ENCODE measurements at regions not wholly inside any gene's neighbourhood (a gene's known extent, or its start where the extent isn't known, plus 50 kb on each side); places are given as distances from the start of the nearest gene placed in this dataset.
"Not testable (repeated sequence)": the region's sequence is repeated elsewhere in the genome, so short reads cannot be mapped to it uniquely, and the experiment has no call there.

DNA sequence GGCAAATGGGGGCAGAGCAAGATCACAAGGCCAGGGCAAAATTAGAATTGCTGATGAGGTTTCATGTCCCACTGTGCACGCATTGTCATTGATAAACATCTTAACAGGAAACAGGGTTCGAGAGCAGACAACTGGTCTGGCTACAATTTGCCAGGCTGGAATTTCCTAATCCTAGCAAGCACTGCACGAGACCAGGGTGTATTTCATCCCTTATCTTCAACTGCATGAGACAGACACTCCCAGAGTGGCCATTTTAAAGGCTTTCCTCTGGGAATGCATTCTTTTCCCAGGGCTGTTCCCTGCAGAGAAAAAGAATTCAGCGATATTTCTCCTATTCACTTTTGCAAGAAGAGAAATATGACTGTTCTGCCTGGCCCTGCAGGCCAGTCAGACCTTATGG, 75.8 kb upstream of the C4orf54 start:
- H3K36me3 Mint-ChIP-seq (ENCODE audit: insufficient read depth); H3K9me3 Mint-ChIP-seq; H3K27ac Mint-ChIP-seq; DNase-seq; H3K4me1 Mint-ChIP-seq (ENCODE audit: low read depth in 2 of 2); ATAC-seq (replicated peaks); H3K4me3 Mint-ChIP-seq: not testable (repeated sequence)
- peaks cover 9 to 32% of the 10 kb centered on the region in 2 donors for H3K27me3 Mint-ChIP-seq

DNA sequence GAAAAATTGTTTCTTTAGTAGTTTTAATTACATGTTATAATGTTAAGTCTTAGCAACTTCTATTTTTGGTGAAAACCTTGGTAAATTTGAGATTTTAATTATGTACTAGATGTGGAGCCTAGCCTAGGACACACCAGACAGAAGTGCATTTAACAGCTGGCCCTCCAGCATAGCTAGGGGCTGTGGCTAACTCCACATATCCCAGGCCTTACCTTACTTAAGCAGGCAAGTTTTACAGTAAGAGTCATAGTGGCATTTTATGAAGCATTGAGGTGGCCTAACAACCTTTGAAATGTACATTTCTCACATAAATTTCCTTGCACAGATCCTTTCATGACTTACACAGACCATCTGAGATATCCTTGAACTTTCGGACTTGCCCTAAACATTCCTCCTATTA, 71.6 kb upstream of the C4orf54 start:
- H3K4me1 Mint-ChIP-seq (ENCODE audit: low read depth in 2 of 2) = no peaks in the 10 kb centered on the region
- no peaks in the 10 kb centered on the region for H3K36me3 Mint-ChIP-seq (ENCODE audit: insufficient read depth)
- no peak overlapping the region for H3K27ac Mint-ChIP-seq
- ATAC-seq (replicated peaks) (no peak), DNase-seq (no peak)
- no peak overlapping the region for H3K4me3 Mint-ChIP-seq
- H3K9me3 Mint-ChIP-seq = no peaks in the 10 kb centered on the region
- H3K27me3 Mint-ChIP-seq = peaks cover 16 to 45% of the 10 kb centered on the region in 2 donors

DNA sequence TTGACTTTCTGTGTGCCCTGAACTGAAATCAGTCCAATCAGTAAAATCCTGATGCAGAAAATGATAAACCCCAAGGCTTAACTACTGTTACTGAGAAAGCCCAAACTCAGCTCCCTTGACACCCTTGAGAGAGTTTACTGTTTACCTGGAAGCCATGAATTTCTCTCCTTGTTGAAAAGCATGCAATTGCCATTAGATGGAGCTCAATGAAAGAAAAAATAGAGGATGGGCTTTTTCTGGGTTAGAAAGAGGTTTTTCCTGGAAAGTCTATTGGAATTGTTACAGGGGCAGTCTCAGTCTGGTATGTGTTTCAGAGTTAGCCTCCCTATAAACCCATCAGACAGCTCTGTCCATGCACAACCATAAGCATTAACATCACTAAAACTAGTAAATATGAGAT, 66.4 kb upstream of the C4orf54 start:
- DNase-seq = no peak
- no peak for ATAC-seq (replicated peaks)
- Mint-ChIP-seq H3K4me1 (ENCODE audit: low read depth in 2 of 2) (no peaks in the 10 kb centered on the region), H3K27ac (no peak overlapping the region), H3K27me3 (peaks cover 15 to 39% of the 10 kb centered on the region in 2 donors), H3K9me3 (no peaks in the 10 kb centered on the region), H3K4me3 (no peak overlapping the region), H3K36me3 (ENCODE audit: insufficient read depth) (no peaks in the 10 kb centered on the region)

DNA sequence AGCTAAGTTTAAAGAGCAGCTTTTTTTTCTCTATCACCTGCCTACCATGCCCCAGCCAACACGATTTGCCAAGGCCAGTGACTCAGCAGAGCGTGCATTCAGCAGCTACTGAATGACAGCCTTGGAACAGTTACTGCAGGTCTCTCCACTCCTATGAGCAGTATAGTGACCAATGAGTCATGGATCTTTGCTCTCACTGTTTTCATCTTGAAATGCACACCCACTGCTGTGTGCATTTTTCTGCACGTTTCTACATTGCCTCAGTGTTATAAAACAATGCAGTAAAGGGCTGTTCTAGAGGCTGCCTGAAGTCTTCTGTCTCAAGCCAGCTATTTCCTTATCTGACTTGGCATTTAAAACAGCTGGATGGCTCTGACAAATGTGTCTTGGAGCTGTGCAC, 66.0 kb upstream of the C4orf54 start:
- H3K4me1 Mint-ChIP-seq (ENCODE audit: low read depth in 2 of 2) = no peaks in the 10 kb centered on the region
- no peaks in the 10 kb centered on the region for H3K36me3 Mint-ChIP-seq (ENCODE audit: insufficient read depth)
- H3K27ac Mint-ChIP-seq = no peak overlapping the region
- peaks cover 15 to 39% of the 10 kb centered on the region in 2 donors for H3K27me3 Mint-ChIP-seq
- no peak overlapping the region for H3K4me3 Mint-ChIP-seq
- no peak for ATAC-seq (replicated peaks)
- no peak for DNase-seq
- H3K9me3 Mint-ChIP-seq = no peaks in the 10 kb centered on the region

DNA sequence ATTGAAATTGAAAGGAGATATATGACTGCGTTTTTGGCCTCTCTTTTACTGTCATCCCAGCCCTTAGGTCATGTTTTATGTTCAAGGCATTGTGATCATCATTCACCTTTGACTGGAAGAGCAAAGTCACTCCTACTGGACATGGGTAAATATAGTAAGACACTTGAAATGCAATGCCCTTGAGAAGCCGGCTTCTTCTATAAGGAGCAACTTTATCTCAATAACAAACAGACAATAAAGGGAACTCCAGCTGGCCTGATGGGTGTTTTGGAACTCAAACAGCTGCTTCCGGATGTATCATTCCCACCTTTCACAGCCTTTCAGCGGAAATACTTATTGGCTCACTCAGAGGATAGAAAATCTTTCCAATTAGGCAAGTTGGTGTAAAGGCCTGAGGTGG, 65.1 kb upstream of the C4orf54 start:
- no peaks in the 10 kb centered on the region for H3K4me1 Mint-ChIP-seq (ENCODE audit: low read depth in 2 of 2)
- peaks cover 15 to 39% of the 10 kb centered on the region in 2 donors for H3K27me3 Mint-ChIP-seq

DNA sequence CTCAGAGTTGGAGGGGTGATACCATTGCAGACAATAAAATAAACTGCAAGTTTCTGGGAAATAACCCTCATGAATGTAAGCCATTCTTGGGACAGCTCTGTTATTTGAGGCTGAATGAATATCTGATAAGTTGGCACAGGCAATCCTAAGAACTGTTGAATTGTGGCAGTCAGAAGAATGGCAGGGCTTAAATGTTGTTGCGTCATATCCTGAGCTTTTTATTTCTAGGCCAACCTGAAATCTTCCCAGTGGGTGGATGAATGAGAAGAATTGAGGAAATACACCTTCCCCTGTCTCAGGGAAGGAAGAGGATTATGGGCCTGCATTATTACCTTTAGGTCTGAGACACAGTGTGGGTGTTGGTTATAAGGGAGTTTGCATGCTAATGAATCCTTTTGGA, 64.4 kb upstream of the C4orf54 start:
- Mint-ChIP-seq H3K27ac (no peak overlapping the region), H3K9me3 (no peaks in the 10 kb centered on the region), H3K27me3 (peaks cover 20 to 45% of the 10 kb centered on the region in 2 donors), H3K4me3 (no peak overlapping the region), H3K4me1 (ENCODE audit: low read depth in 2 of 2) (no peaks in the 10 kb centered on the region), H3K36me3 (ENCODE audit: insufficient read depth) (no peaks in the 10 kb centered on the region)
- no peak for DNase-seq
- no peak for ATAC-seq (replicated peaks)

More for the DNA sequence above, 65.1 kb upstream of the C4orf54 start:
- DNase-seq = no peak
- H3K36me3 Mint-ChIP-seq (ENCODE audit: insufficient read depth) = no peaks in the 10 kb centered on the region
- no peak overlapping the region for H3K27ac Mint-ChIP-seq
- H3K4me3 Mint-ChIP-seq = no peak overlapping the region
- H3K9me3 Mint-ChIP-seq = no peaks in the 10 kb centered on the region
- no peak for ATAC-seq (replicated peaks)

DNA sequence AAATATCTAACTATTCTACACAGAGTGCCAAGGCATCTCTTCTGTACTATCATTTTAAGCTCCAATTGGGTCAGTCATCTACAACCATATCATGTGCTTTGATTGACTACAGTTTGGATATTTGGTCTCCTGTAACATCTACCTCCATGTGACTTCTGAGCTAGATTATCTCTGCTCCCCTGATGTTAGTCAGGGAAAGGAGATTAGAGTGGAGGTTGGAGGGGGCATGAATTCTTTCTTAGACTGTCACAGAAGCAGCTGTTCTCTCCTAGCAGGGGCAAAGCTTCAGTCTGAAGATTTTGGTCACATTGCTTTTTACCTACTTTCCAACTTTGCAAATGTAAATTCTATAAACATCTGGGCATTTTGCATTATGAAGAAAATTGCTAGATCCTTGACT, 62.6 kb upstream of the C4orf54 start:
- Mint-ChIP-seq H3K27me3 (peaks cover 21 to 46% of the 10 kb centered on the region in 2 donors), H3K36me3 (ENCODE audit: insufficient read depth) (no peaks in the 10 kb centered on the region), H3K4me3 (no peak overlapping the region), H3K4me1 (ENCODE audit: low read depth in 2 of 2) (no peaks in the 10 kb centered on the region), H3K27ac (no peak overlapping the region), H3K9me3 (no peaks in the 10 kb centered on the region)
- ATAC-seq (replicated peaks) (no peak), DNase-seq (no peak)

DNA sequence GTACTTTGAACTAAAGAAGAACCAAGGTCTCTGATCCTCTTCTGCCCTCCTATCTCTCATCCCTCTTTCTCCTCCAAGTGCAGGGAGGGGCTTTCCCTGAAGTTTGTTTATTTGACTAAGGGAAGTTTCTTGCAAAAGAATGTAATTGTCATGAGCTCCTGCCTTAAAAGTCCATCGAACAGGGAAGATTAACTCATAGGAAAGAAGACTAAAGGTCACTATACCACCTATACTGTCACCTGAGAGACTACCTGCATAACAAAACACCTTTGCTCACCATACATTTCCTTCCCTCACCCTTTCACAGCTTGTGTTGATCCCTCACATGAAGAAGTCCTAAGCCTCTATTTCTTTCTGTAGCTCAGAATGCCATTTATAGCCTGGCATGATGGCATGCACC, 59.4 kb upstream of the C4orf54 start:
- DNase-seq = no peak
- Mint-ChIP-seq H3K36me3 (ENCODE audit: insufficient read depth) (no peaks in the 10 kb centered on the region), H3K27me3 (peaks cover 32 to 63% of the 10 kb centered on the region in 2 donors), H3K4me1 (ENCODE audit: low read depth in 2 of 2) (no peaks in the 10 kb centered on the region), H3K27ac (no peak overlapping the region), H3K4me3 (no peak overlapping the region), H3K9me3 (no peaks in the 10 kb centered on the region)
- ATAC-seq (replicated peaks) = no peak

DNA sequence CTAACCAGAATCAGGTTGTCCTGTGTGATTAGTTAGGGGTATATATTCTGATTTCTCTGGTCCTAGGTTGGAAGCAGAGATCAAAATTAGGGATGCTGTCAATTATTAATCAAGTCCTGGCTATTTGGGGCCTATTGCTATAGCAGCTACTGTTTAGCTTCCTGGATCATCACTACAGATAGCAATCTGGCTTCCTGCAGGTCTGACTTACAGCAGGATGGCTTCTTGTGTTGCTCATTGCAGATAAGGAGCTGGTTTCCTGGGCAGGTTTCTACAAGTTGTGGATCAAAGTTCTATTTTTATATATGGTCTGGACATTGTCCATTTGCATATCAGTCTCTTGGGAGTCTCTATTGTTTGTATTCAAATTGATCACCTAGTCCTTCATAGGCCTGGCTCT, 57.7 kb upstream of the C4orf54 start:
- ATAC-seq (replicated peaks) = no peak
- no peaks in the 10 kb centered on the region for H3K9me3 Mint-ChIP-seq

DNA sequence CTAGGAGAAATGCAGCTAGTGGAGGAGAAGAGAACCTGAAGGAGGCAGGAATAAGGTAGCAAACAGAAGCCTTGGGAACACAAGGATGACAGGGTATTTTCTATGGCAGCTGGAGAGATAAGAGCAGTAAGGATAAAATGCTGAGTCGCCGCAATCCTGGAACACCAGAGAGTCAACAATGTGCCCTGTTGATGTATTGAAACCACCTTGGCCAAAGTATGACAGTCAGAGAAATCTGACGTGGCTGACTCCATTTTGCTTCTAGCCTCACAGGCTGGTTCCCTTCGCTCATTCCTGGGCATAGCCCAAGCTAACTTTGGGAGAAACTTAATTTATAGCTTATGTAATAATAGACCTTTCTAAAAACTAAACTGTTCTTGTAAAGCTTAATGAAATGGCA, 56.6 kb upstream of the C4orf54 start:
- ATAC-seq (replicated peaks) (no peak), DNase-seq (no peak)
- H3K4me3 Mint-ChIP-seq = no peak overlapping the region
- no peak overlapping the region for H3K27ac Mint-ChIP-seq
- no peaks in the 10 kb centered on the region for H3K9me3 Mint-ChIP-seq
- no peaks in the 10 kb centered on the region for H3K36me3 Mint-ChIP-seq (ENCODE audit: insufficient read depth)
- H3K4me1 Mint-ChIP-seq (ENCODE audit: low read depth in 2 of 2) = no peaks in the 10 kb centered on the region
- peaks cover 28 to 46% of the 10 kb centered on the region in 2 donors for H3K27me3 Mint-ChIP-seq

More for the DNA sequence above, 57.7 kb upstream of the C4orf54 start:
- H3K4me1 Mint-ChIP-seq (ENCODE audit: low read depth in 2 of 2) = no peaks in the 10 kb centered on the region
- no peaks in the 10 kb centered on the region for H3K36me3 Mint-ChIP-seq (ENCODE audit: insufficient read depth)
- no peak for DNase-seq
- no peak overlapping the region for H3K27ac Mint-ChIP-seq
- H3K27me3 Mint-ChIP-seq = peaks cover 37 to 57% of the 10 kb centered on the region in 2 donors
- no peak overlapping the region for H3K4me3 Mint-ChIP-seq

DNA sequence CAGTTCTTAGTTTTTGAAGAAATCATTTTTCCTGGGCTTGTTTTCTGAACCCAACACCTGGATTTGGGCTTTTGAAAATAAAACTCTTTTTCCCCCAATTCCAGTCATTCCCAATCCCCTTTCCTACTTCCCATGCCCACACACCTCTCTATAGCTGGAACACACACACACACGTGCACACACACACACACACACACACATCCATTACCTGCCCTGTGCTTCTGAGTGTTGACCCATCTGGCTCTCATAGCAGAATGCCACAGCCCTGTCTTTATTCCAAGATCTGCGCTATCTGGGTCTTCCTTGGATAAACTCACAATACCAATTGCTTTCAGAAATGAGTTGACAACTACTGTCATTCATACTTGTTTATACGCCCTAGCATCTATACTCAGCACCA, 54.9 kb upstream of the C4orf54 start:
- no peak for DNase-seq
- H3K27ac Mint-ChIP-seq = no peak overlapping the region
- no peaks in the 10 kb centered on the region for H3K36me3 Mint-ChIP-seq (ENCODE audit: insufficient read depth)
- H3K9me3 Mint-ChIP-seq = no peaks in the 10 kb centered on the region
- no peak overlapping the region for H3K4me3 Mint-ChIP-seq
- no peaks in the 10 kb centered on the region for H3K4me1 Mint-ChIP-seq (ENCODE audit: low read depth in 2 of 2)
- no peak for ATAC-seq (replicated peaks)
- peaks cover 28 to 45% of the 10 kb centered on the region in 2 donors for H3K27me3 Mint-ChIP-seq

DNA sequence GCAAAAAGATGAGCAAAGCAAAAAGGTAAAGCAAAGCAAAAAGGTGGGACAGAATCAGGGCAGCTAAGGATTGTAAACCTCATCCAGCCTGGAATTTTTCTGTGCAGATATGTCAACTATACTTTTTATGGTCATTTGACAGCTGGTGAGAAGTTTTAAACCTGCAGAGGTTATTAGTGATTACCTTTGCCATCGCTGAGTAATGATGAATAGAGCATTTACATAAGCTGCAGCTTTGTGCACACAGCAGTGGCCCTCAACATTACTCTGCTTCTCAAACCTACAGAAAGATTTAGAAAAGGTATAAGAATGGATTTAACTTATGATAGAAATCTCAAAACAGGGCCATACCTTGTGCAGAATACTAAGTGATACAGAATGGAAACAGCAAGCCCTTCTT, 54.5 kb upstream of the C4orf54 start:
- Mint-ChIP-seq H3K4me3 (no peak overlapping the region), H3K9me3 (no peaks in the 10 kb centered on the region)

DNA sequence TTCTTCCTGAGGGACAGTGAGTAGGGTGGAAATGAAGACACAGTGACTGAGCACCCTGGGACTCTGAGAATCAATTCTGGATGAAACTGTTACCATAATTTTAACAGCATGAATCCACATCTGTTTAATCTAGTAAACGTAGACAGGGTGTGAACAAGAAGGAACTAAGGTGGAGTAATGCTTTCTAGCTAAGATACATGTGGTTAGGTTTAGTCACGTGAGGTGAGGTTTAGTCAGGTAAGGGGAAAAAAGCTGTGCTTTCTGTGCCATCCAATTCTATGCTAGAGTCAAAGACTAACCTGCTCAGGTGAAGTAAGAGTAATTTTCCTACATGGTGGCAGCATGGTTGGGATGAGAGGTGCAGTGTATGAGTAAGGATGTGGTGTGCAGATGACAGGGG, 54.0 kb upstream of the C4orf54 start:
- H3K27me3 Mint-ChIP-seq = peaks cover 21 to 37% of the 10 kb centered on the region in 2 donors
- DNase-seq = no peak
- ATAC-seq (replicated peaks) = no peak

More for the DNA sequence above, 54.5 kb upstream of the C4orf54 start:
- Mint-ChIP-seq H3K36me3 (ENCODE audit: insufficient read depth) (no peaks in the 10 kb centered on the region), H3K4me1 (ENCODE audit: low read depth in 2 of 2) (no peaks in the 10 kb centered on the region), H3K27me3 (peaks cover 25 to 41% of the 10 kb centered on the region in 2 donors), H3K27ac (no peak overlapping the region)
- DNase-seq (no peak), ATAC-seq (replicated peaks) (no peak)

DNA sequence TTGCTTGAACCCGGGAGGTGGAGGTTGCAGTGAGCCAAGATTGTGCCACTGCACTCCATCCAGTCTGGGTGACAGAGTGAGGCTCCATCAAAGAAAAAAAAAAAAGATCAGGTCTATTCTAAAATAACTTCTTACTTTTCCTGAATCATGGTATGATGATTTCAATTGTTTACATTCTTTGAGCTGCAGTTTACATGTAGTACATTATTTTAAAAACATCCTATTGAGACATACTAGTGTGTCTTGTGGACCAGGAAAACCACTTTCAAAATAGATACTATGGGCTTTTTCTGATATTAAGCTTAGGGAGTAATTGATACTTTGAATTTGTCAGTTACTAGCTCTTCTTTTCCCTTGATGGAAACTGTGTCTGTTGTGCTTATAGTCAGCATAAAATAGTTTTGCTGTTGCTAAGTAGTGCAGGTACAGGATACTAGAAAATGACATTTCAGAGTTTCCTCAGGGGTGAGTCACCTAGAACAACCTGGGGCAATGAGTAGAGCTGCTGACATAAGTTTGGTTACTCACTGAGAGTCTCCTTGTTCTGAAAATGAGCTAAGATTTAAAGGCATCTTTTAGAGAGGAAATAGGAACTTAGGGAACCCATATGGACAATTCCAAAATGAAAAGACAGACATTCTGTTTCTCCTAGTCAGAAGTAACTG, 53.2 kb upstream of the C4orf54 start:
- no peak overlapping the region for H3K27ac Mint-ChIP-seq

More for the DNA sequence above, 54.0 kb upstream of the C4orf54 start:
- Mint-ChIP-seq H3K4me1 (ENCODE audit: low read depth in 2 of 2) (no peaks in the 10 kb centered on the region), H3K9me3 (no peaks in the 10 kb centered on the region), H3K27ac (no peak overlapping the region), H3K36me3 (ENCODE audit: insufficient read depth) (no peaks in the 10 kb centered on the region), H3K4me3 (no peak overlapping the region)

More for the DNA sequence above, 53.2 kb upstream of the C4orf54 start:
- Mint-ChIP-seq H3K4me3 (no peak overlapping the region), H3K36me3 (ENCODE audit: insufficient read depth) (no peaks in the 10 kb centered on the region), H3K27me3 (peaks cover 16 to 28% of the 10 kb centered on the region in 2 donors), H3K4me1 (ENCODE audit: low read depth in 2 of 2) (no peaks in the 10 kb centered on the region), H3K9me3 (no peaks in the 10 kb centered on the region)
- no peak for DNase-seq
- no peak for ATAC-seq (replicated peaks)
